Motor neuron (in vitro differentiated cells): ENCODE measurements at regions not wholly inside any gene's neighbourhood (a gene's known extent, or its start where the extent isn't known, plus 50 kb on each side); places are given as distances from the start of the nearest gene placed in this dataset.
A peak's percentile ranks its signal among the peaks of the same experiment; 100 is the strongest.

Experiments
- ATAC-seq, 8 experiments: fragments of 200-7000 bp; cut with Tn5 transposase; replicated peaks in 6 of 8; 2 replicates each; pipeline ENCODE4 v1.8.0; 2021; ENCODE audit warnings: mild to moderate bottlenecking in 8 of 8, moderate library complexity in 8 of 8
- H3K27ac ChIP-seq, 2 donors: fragments of 250-450 bp; sonication (Bioruptor Pico); 2 replicates each; pipeline ENCODE4 v1.9.0; 2021; ENCODE audit warnings: antibody characterized with exemption in 2 of 2, mild to moderate bottlenecking in 2 of 2, moderate library complexity in 1 of 2
- H3K4me1 ChIP-seq, 2 donors: fragments of 250-450 bp; sonication (Bioruptor Pico); replicated peaks in 1 of 2; 2 replicates each; pipeline ENCODE4 v1.6.1; 2021; ENCODE audit warnings: antibody characterized with exemption in 2 of 2, mild to moderate bottlenecking in 2 of 2, moderate library complexity in 1 of 2
- H3K4me3 ChIP-seq, 5 donors: fragments of 250-450 bp; sonication (Bioruptor Pico); 2 replicates each; pipeline ENCODE4 v1.9.0; 2021; ENCODE audit warnings: antibody characterized with exemption in 5 of 5, mild to moderate bottlenecking in 5 of 5, moderate library complexity in 4 of 5
- WGBS, 10 experiments: fragments of 450-650 bp; shearing (Covaris generic); methylation state at CpG; one replicate each; pipeline ENCODE4 v1.0.0; 2022; 5-methylcytosine and 5-hydroxymethylcytosine counted together
- in situ Hi-C, 9 experiments: fragments of 400-800 bp; cut with MboI; loops; one replicate each; pipeline ENCODE4 v1.15.0; 2021; ENCODE audit warnings: low sequenced_read_pairs in 9 of 9, low pct_unique_long_range_greater_than_20kb in 2 of 9; ENCODE audit not compliant: unreplicated experiment in 9 of 9

DNA sequence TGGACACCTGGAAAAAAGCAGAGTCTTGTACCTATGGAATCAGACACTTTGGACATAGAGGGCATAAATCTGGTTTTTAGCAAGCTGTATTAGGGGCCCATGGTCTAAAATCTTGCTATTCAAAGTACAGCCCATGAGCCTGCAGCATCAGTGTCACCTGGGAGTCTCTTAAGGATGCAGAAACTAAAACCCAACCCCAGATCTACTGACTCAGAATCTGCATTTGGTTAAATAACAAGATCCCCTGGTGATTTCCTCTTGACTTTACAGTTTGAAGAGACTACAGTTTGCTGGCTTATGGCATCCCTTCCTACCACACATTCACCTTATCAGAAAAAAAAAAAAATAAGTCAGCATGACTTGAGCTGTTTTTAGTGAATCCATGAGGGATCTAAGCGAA lies 74.9 kb upstream of the NR2F2 start:
- Histone ChIP-seq H3K4me3 (no peak overlapping the region), H3K4me1 (no peaks in the 10 kb centered on the region), H3K27ac (no peak overlapping the region)
- 67 to 100% (median 91%) methylated on average over 1 of the region's 1 CpG; no CpG with 5 or more reads in 1 of the 10 experiments for WGBS, 10 experiments
- in situ Hi-C loops = no loop called here
- no peak for ATAC-seq

DNA sequence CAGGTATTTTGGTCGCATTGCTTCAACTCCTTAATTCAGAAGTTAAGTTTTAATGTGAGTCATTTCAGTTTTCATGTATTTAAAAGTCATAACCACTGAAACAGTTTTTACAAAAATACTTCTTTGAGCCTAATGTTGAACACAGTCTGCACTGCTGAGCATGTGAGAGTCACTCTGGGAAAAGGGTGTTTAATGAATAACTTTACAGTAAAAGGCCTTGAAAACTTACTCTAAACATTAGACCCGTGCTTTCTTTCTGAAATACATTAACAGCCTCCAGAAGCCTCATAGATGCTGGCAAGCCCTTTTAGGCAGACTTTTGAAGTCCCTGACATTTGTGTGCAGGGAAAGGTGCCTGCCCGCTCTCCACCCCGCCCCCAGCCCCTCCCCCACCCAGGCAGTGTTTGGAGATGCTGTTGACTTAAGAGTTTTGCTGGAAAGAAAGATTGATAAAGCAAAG lies 68.9 kb upstream of the NR2F2 start:
- Histone ChIP-seq H3K27ac (no peak overlapping the region), H3K4me1 (peaks cover 9 to 17% of the 10 kb centered on the region in 2 donors), H3K4me3 (no peak overlapping the region)
- in situ Hi-C loops = no loop called here
- WGBS, 10 experiments = 40 to 100% (median 77%) methylated on average over 1 to 4 of the region's 4 CpGs; no CpG with 5 or more reads in 2 of the 10 experiments
- no peak for ATAC-seq

DNA sequence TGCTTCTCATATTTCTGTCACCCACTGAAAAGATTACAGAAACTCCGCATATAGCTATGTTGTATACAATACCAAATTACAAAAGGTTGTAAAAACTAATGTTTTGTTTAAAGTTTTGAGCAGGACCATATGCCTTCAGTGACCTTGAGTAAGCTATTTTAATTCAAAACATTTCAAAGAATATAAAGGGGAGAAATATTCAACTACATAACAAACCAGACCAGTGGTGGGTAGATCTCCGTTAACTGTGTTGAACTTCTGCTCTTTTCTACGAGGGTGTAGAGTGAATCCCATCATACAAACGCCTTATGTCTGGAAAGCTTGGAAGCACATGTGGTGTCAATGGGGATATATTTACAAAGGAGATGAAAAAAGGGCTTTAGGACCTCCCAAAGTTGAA lies 68.4 kb upstream of the NR2F2 start:
- no peak for ATAC-seq
- peaks cover 9 to 17% of the 10 kb centered on the region in 2 donors for H3K4me1 ChIP-seq
- WGBS, 10 experiments = 13 to 92% (median 58%) methylated on average over 1 to 4 of the region's 4 CpGs
- H3K27ac ChIP-seq = no peak overlapping the region
- in situ Hi-C loops = no loop called here
- H3K4me3 ChIP-seq = no peak overlapping the region

DNA sequence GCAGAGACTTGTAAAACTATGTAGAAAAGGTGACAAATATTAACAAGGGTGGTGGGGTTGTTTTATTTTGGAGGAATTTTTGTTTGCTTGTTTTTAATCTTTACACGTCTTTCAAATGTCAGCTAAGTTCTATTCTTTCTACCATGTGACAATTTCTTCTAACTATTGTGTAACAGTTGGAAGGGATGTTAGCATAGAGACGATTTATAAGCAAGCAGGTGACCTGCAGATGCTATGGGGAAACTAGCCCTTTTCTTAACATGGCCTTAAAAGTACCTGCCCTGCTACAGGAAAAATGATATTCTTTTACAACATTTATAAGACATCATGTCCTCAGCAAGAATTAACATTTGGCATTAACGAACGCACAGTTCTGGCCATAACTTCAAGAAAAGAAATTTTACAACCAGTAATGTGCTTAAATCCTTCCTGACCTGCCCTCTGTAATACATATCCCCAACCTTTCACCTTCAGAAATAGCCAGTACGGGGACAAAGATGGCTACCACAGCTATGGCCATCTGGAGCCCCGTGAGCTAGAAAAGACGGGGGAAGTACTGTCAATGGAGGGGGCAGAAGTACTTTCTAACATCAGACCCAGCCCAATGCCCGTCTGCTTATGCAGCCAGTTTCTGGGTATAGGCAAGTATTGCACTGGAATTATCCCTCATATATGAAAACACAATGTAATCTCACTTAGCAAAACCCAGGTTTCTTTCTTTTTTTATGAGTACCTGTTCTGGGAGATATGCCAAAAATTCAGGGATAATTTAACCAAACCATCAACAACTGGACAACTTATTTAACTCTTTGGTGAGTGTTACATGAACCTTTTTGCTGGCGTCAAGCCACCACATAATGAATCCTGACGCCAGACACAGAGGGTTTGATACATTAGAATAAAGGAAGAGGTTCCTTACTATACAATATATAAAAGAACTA lies 67.7 kb upstream of the NR2F2 start:
- Histone ChIP-seq H3K4me1 (peaks cover 9 to 17% of the 10 kb centered on the region in 2 donors), H3K4me3 (no peak overlapping the region), H3K27ac (no peak overlapping the region)
- in situ Hi-C loops = no loop called here
- WGBS, 10 experiments = 37 to 100% (median 82%) methylated on average over 1 to 9 of the region's 10 CpGs
- no peak for ATAC-seq

DNA sequence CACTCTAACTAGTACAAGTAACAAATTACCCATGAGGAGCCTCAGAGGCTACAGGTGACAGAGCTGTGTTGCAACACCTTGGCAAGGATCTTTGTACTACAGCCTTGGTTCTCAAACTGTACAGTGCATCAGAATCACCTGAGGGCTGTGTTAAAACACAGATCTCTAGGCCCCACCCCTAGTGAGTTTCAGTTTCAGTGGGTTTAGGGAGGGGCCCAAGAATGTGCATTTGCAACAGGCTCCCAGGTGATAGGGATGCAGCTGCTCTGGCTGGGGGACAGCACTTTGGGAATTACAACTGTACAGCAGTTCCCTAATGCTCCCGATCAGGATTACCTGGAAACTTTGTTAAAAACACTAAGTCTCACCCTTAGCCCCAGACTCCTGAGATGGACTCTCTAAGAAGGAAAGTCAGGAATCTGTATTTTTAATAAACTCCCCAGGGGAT lies 66.1 kb upstream of the NR2F2 start:
- in situ Hi-C loops = no loop called here
- Histone ChIP-seq H3K27ac (no peak overlapping the region), H3K4me1 (peaks cover 12 to 30% of the 10 kb centered on the region in 2 donors), H3K4me3 (no peak overlapping the region)
- 100% methylated on average over 1 of the region's 1 CpG; no CpG with 5 or more reads in 9 of the 10 experiments for WGBS, 10 experiments
- ATAC-seq = peak in 2 of 8 experiments; percentile 33 to 61

DNA sequence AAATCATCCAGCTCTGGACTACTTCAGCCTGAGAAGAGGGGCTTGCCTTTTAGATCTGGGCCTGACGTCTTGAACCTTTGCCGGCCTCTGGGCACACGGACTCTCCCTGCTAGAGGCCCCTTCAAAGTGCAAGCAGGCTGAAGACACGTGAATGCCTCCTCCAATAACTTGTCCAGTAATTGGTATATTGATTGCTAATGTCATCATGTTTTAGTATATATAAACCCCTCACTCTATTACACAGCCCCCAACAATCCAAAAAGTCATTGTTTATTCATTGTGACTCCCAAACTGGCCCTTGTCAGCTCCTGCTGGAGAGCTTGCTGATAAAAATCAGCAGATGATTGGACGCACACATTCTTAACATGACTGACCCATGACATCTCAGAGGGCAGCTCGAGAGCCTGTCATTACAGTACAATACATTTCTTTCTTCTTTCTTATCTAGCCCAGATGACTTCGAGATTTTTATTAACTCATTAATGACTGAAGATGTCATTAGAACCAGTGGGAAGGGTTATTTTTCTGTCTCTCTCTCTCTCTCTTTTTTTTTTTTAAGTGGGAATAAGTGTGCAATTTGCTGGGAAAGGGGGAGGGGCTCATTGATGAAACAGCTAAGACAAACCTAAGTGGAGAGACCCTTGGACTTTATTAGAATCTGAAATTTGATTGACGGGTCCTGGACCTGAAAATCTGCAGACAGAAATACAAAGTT lies 65.5 kb upstream of the NR2F2 start:
- in situ Hi-C loops = no loop called here
- Histone ChIP-seq H3K27ac (no peak overlapping the region), H3K4me3 (no peak overlapping the region), H3K4me1 (peaks cover 12 to 30% of the 10 kb centered on the region in 2 donors)
- no peak for ATAC-seq
- 0 to 81% (median 59%) methylated on average over 1 to 6 of the region's 8 CpGs for WGBS, 10 experiments

DNA sequence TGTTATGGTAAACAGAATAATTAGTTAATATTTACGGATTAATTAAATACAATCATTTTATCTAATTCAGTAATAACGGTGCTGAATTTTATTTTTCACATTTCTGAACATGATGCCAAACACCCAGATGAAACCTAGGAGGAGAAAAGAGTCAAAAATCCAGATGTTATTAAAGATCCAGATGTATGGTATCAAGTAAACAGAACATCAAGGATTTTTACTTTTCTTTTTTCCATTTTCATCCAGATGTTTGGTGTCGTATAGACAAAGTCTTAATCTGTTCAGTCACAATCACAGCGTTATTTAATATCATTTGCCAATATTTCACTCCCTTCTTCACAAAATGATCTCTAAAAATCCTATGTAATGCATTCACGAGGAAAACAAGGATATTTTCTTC lies 64.0 kb upstream of the NR2F2 start:
- in situ Hi-C loops = no loop called here
- WGBS, 10 experiments = 83 to 100% (median 95%) methylated on average over 2 to 5 of the region's 5 CpGs

DNA sequence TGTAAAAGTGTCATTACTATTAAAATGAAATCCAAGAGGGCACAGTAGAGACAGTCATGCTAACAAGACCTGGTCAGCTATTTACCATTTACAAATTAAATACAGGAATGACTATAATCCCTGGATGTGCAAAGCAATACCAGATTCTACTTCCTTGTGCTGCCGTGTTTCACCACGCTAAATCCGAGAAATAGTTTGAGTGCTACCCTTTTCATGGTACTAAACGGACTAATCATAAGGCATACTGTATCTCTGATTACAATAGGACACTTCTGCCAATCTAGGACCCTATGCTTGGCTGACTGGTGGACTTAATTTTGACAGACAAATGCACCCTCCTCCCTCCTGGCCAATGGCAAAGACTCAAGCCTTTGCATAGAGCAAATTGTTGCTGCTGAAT lies 63.0 kb upstream of the NR2F2 start:
- Histone ChIP-seq H3K4me1 (peaks cover 8 to 23% of the 10 kb centered on the region in 2 donors), H3K27ac (no peak overlapping the region), H3K4me3 (no peak overlapping the region)
- no peak for ATAC-seq
- in situ Hi-C loops = no loop called here
- WGBS, 10 experiments = 66 to 100% (median 95%) methylated on average over 1 to 4 of the region's 4 CpGs; no CpG with 5 or more reads in 2 of the 10 experiments

More for the DNA sequence above, 64.0 kb upstream of the NR2F2 start:
- H3K4me3 ChIP-seq = no peak overlapping the region
- no peak for ATAC-seq
- peaks cover 12 to 30% of the 10 kb centered on the region in 2 donors for H3K4me1 ChIP-seq
- no peak overlapping the region for H3K27ac ChIP-seq

DNA sequence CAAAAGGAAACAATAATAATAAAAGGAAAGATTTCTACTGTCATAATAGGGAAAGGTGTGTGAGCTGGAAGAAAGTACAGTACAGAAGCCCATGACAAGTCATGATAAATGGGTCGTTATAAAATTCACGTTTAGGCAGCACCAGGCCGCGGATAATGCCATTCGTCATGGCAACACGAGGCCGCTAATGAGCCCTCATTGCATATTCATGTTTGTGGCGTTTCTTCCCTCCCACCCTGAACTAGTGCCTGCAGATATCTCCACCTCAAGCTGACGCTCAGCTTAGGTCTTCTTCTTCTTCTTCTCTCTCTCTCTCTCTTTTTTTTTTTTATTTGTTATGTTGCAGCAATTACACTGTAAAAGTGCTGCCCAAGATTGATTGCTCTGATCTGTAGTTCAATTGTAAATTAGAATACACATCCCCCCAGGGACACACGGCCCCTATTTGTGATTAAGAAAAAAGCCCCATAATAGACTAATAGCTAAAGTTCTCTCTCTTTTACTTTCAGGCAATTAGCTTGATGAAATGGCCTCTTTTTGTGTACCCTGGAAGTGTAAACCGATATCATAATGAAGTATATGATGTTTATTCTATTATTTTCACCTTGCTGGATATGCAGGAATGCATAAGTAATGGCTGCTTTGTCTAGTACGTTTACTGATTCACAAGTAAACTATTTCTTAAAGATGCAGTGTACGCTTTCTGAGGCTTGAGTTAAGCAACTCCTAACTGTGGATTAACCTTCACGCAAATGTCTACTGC lies 61.9 kb upstream of the NR2F2 start:
- in situ Hi-C loops = no loop called here
- WGBS, 10 experiments = 22 to 76% (median 61%) methylated on average over 5 to 13 of the region's 14 CpGs
- Histone ChIP-seq H3K4me3 (no peak overlapping the region), H3K4me1 (peaks cover 8 to 23% of the 10 kb centered on the region in 2 donors), H3K27ac (no peak overlapping the region)
- ATAC-seq = peak in 6 of 8 experiments; percentile 33 to 92 (median 80)

DNA sequence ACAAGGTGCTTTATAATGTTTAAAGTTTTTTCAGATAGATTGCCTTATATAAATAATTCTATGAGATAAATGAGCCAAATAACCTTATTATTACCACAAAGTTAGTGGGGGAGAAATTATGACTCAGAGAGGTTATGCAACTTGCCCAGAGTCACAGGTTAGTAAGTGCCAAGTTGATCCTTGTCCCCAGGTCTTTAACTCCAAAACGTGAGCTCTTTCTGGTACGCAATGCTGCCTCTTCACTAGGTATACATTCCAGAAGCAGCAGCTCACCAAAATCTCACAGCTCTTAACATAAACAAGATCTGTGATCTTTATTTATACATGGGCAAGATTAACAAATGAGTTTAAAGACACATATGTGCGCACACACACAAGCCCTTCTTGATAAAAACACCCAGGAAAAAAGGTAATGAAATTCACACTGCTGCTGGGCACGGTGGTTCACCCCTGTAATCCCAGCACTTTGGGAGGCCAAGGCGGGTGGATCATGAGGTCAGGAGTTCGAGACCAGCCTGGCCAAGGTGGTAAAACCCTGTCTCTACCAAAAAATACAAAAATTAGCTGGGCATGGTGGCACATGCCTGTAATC lies 59.8 kb upstream of the NR2F2 start:
- Histone ChIP-seq H3K4me1 (peaks cover 4 to 13% of the 10 kb centered on the region in 2 donors), H3K27ac (no peak overlapping the region), H3K4me3 (no peak overlapping the region)
- in situ Hi-C loops = no loop called here
- 90 to 100% (median 96%) methylated on average over 1 to 5 of the region's 6 CpGs; no CpG with 5 or more reads in 2 of the 10 experiments for WGBS, 10 experiments
- ATAC-seq = no peak

DNA sequence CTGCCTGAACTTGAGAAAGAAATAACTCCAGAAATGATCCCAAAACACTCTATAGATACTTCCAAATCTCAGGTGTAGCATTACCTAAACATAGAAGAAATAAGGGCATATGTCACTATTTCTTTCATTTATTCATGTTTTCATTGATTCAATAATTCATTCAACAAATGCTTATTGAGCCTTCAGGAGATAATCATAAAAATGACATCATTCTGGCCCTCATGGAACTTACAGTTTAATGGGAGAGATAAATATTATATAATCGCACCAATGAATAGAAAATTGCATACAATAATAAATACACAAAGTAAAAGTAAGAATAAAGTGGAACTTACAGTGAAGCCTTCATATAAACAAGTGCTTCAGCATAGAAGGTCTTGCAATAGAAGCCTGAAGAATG lies 58.1 kb upstream of the NR2F2 start:
- 75 to 100% (median 100%) methylated on average over 1 of the region's 1 CpG; no CpG with 5 or more reads in 1 of the 10 experiments for WGBS, 10 experiments
- ATAC-seq = no peak
- Histone ChIP-seq H3K4me3 (no peak overlapping the region), H3K27ac (no peak overlapping the region), H3K4me1 (peaks cover 4 to 15% of the 10 kb centered on the region in 2 donors)
- in situ Hi-C loops = no loop called here

DNA sequence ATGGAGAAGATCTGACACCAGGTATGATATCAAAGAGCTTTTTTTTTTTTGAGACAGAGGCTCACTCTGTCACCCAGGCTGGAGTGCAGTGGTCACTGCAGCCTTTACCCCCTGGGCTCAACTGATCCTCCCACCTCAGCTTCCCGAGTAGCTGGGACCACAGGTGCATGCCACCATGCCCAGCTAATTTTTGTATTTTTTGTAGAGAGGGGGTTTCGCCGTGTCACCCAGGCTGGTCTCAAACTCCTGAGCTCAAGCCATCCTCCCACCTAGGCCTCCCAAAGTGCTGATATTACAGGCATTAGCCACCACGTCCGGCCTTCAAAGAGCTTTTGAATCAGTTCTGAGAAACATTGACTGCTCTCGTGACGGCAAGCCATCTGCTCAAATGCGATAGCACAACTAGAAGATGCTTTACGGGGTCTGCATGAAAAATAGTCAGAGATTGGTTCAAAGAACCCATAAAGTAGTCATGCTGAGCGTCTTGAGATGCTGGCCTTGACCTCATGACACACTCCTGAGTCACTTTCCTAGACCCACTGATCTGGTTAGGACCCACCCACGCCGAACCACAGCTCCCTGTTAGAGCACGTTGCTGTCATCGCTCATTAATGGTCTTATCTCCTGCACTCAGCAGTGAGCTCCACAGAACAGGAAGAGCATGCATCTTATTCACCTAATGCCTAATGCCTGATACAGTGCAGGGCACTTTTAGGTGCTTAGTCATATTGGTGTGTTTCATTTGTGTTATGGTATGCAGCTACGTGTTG lies 57.0 kb upstream of the NR2F2 start:
- peak in 7 of 8 experiments; percentile 18 to 97 (median 88) for ATAC-seq
- Histone ChIP-seq H3K4me3 (no peak overlapping the region), H3K27ac (no peak overlapping the region), H3K4me1 (peaks cover 4 to 11% of the 10 kb centered on the region in 2 donors)
- WGBS, 10 experiments = 5 to 100% (median 92%) methylated on average over 2 to 13 of the region's 15 CpGs; no CpG with 5 or more reads in 1 of the 10 experiments
- in situ Hi-C loops = no loop called here
